SK-N-SH treated with all-trans-retinoic acid at 6 μM for 48 hours (cell line): ENCODE measurements at regions not wholly inside any gene's neighbourhood (a gene's known extent, or its start where the extent isn't known, plus 50 kb on each side); places are given as distances from the start of the nearest gene placed in this dataset.

Source experiments
- ATAC-seq: fragments of 200-7000 bp; cut with Tn5 transposase; 3 replicates; pipeline ENCODE4 v1.9.1; 2020; ENCODE audit warnings: mild to moderate bottlenecking, moderate library complexity
- ARNTL ChIP-seq: fragments of 450-650 bp; formaldehyde crosslinking; IDR thresholded peaks from 2 replicates; pipeline ENCODE4 v1.5.0; 2020; ENCODE audit warnings: low read depth, mild to moderate bottlenecking, moderate library complexity, borderline replicate concordance
- BACH2 ChIP-seq: fragments of 250-450 bp; sonication (Bioruptor Pico); IDR thresholded peaks from 2 replicates; pipeline ENCODE4 v1.9.0; 2021; ENCODE audit warnings: mild to moderate bottlenecking, borderline replicate concordance
- CSDC2 ChIP-seq: fragments of 250-450 bp; sonication (Bioruptor Pico); IDR thresholded peaks from 2 replicates; pipeline ENCODE4 v1.5.0; 2020; ENCODE audit warnings: mild to moderate bottlenecking, moderate library complexity
- CSRNP3 ChIP-seq: fragments of 250-450 bp; sonication (Bioruptor Pico); IDR thresholded peaks from 2 replicates; pipeline ENCODE4 v1.5.1; 2021; ENCODE audit warnings: mild to moderate bottlenecking, moderate library complexity
- ESRRG ChIP-seq: fragments of 250-450 bp; sonication (Bioruptor Pico); IDR thresholded peaks from 2 replicates; pipeline ENCODE4 v1.6.1; 2021; ENCODE audit warnings: mild to moderate bottlenecking
- GLIS3 ChIP-seq: fragments of 250-450 bp; sonication (Bioruptor Pico); IDR thresholded peaks from 2 replicates; pipeline ENCODE4 v1.5.0; 2020; ENCODE audit warnings: mild to moderate bottlenecking, moderate library complexity
- ISL1 ChIP-seq: fragments of 250-450 bp; sonication (Bioruptor Pico); IDR thresholded peaks from 2 replicates; pipeline ENCODE4 v2.1.2; 2022; ENCODE audit warnings: mild to moderate bottlenecking, moderate library complexity
- OSR1 ChIP-seq: fragments of 250-450 bp; sonication (Bioruptor Pico); IDR thresholded peaks from 2 replicates; pipeline ENCODE4 v1.8.0; 2022; ENCODE audit warnings: moderate library complexity, mild to moderate bottlenecking, inconsistent platforms
- PPARA ChIP-seq: fragments of 250-450 bp; sonication (Bioruptor Pico); IDR thresholded peaks from 2 replicates; pipeline ENCODE4 v1.5.0; 2020; ENCODE audit warnings: mild to moderate bottlenecking, borderline replicate concordance
- RARB ChIP-seq: fragments of 250-450 bp; sonication (Bioruptor Pico); IDR thresholded peaks from 2 replicates; pipeline ENCODE4 v1.8.0; 2021; ENCODE audit warnings: mild to moderate bottlenecking, moderate library complexity
- TCF4 ChIP-seq: fragments of 250-450 bp; sonication (Bioruptor Pico); IDR thresholded peaks from 2 replicates; pipeline ENCODE4 v1.8.0; 2021; ENCODE audit warnings: mild to moderate bottlenecking, moderate library complexity, borderline replicate concordance
- TOX ChIP-seq: fragments of 250-450 bp; sonication (Bioruptor Pico); IDR thresholded peaks from 2 replicates; pipeline ENCODE4 v1.8.0; 2021; ENCODE audit warnings: mild to moderate bottlenecking, moderate library complexity, borderline replicate concordance
- ZC3H10 ChIP-seq: fragments of 250-450 bp; sonication (Bioruptor Pico); IDR thresholded peaks from 2 replicates; pipeline ENCODE4 v1.5.1; 2021; ENCODE audit warnings: mild to moderate bottlenecking, moderate library complexity
- ZFP3 ChIP-seq: fragments of 250-450 bp; sonication (Bioruptor Pico); IDR thresholded peaks from 2 replicates; pipeline ENCODE4 v1.5.0; 2020; ENCODE audit warnings: mild to moderate bottlenecking, moderate library complexity
- ZFP30 ChIP-seq: fragments of 450-650 bp; formaldehyde crosslinking; IDR thresholded peaks from 2 replicates; pipeline ENCODE4 v1.5.0; 2022; ENCODE audit warnings: mild to moderate bottlenecking, moderate library complexity
- ZNF565 ChIP-seq: fragments of 450-650 bp; formaldehyde crosslinking; conservative IDR thresholded peaks from 2 replicates; pipeline ENCODE4 v1.5.0; 2020; ENCODE audit warnings: low read depth, mild to moderate bottlenecking, moderate library complexity
- ZNF70 ChIP-seq: fragments of 450-650 bp; formaldehyde crosslinking; IDR thresholded peaks from 2 replicates; pipeline ENCODE4 v1.5.0; 2020; ENCODE audit warnings: mild to moderate bottlenecking, moderate library complexity
- ZNF8 ChIP-seq: fragments of 450-650 bp; formaldehyde crosslinking; IDR thresholded peaks from 2 replicates; pipeline ENCODE4 v1.5.0; 2020; ENCODE audit warnings: mild to moderate bottlenecking, moderate library complexity
- TF ChIP-seq, protein P1 (sequence below): fragments of 250-450 bp; sonication (Bioruptor Pico); IDR thresholded peaks from 2 replicates; pipeline ENCODE4 v1.8.0; 2020; ENCODE audit warnings: mild to moderate bottlenecking, moderate library complexity, borderline replicate concordance
- TF ChIP-seq, protein P2 (sequence below): fragments of 250-450 bp; sonication (Bioruptor Pico); IDR thresholded peaks from 2 replicates; pipeline ENCODE4 v1.5.1; 2020; ENCODE audit warnings: low read depth, mild to moderate bottlenecking, moderate library complexity
- TF ChIP-seq, protein P3 (sequence below): fragments of 250-450 bp; sonication (Bioruptor Pico); IDR thresholded peaks from 2 replicates; pipeline ENCODE4 v1.8.0; 2021; ENCODE audit warnings: low read depth, mild to moderate bottlenecking, moderate library complexity, borderline replicate concordance
- TF ChIP-seq, protein P4 (sequence below): fragments of 250-450 bp; sonication (Bioruptor Pico); IDR thresholded peaks from 2 replicates; pipeline ENCODE4 v1.5.0; 2020; ENCODE audit warnings: mild to moderate bottlenecking, moderate library complexity

DNA sequence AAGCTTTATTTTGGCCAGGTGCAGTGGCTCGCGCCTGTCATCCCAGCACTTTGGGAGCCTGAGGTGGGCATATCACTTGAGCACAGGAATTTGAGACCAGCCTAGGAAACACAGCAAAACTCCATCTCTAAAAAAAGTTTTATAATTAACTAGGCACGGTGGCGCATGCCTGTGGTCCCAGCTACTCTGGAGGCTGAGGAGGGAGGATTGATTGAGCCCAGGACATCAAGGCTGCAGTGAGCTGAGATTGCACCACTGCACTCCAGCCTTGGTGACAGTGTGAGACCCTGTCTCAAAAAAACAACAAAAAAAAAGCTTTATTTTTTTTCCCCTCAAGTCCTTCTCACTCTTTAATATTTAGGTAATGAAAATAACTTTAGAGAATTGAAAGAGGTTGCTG lies 100.8 kb upstream of the CMC1 start:
- ATAC-seq = no peak
- TF ChIP-seq ZNF8 (CRISPR knock-in tag) (no peak), RARB (CRISPR knock-in tag) (no peak), ESRRG (no peak), ZC3H10 (CRISPR knock-in tag) (no peak), PPARA (no peak), ZNF70 (CRISPR knock-in tag) (no peak), TOX (CRISPR knock-in tag) (no peak), BACH2 (CRISPR knock-in tag) (no peak), ISL1 (no peak), GLIS3 (CRISPR knock-in tag) (no peak), ZFP3 (CRISPR knock-in tag) (no peak), TCF4 (CRISPR knock-in tag) (no peak), ZFP30 (CRISPR knock-in tag) (no peak)
- TF ChIP-seq, protein P1, sequence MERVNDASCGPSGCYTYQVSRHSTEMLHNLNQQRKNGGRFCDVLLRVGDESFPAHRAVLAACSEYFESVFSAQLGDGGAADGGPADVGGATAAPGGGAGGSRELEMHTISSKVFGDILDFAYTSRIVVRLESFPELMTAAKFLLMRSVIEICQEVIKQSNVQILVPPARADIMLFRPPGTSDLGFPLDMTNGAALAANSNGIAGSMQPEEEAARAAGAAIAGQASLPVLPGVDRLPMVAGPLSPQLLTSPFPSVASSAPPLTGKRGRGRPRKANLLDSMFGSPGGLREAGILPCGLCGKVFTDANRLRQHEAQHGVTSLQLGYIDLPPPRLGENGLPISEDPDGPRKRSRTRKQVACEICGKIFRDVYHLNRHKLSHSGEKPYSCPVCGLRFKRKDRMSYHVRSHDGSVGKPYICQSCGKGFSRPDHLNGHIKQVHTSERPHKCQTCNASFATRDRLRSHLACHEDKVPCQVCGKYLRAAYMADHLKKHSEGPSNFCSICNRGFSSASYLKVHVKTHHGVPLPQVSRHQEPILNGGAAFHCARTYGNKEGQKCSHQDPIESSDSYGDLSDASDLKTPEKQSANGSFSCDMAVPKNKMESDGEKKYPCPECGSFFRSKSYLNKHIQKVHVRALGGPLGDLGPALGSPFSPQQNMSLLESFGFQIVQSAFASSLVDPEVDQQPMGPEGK (CRISPR knock-in tag) = no peak
- TF ChIP-seq, protein P2, sequence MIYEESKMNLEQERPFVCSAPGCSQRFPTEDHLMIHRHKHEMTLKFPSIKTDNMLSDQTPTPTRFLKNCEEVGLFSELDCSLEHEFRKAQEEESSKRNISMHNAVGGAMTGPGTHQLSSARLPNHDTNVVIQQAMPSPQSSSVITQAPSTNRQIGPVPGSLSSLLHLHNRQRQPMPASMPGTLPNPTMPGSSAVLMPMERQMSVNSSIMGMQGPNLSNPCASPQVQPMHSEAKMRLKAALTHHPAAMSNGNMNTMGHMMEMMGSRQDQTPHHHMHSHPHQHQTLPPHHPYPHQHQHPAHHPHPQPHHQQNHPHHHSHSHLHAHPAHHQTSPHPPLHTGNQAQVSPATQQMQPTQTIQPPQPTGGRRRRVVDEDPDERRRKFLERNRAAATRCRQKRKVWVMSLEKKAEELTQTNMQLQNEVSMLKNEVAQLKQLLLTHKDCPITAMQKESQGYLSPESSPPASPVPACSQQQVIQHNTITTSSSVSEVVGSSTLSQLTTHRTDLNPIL (CRISPR knock-in tag) = no peak
- TF ChIP-seq, protein P3, sequence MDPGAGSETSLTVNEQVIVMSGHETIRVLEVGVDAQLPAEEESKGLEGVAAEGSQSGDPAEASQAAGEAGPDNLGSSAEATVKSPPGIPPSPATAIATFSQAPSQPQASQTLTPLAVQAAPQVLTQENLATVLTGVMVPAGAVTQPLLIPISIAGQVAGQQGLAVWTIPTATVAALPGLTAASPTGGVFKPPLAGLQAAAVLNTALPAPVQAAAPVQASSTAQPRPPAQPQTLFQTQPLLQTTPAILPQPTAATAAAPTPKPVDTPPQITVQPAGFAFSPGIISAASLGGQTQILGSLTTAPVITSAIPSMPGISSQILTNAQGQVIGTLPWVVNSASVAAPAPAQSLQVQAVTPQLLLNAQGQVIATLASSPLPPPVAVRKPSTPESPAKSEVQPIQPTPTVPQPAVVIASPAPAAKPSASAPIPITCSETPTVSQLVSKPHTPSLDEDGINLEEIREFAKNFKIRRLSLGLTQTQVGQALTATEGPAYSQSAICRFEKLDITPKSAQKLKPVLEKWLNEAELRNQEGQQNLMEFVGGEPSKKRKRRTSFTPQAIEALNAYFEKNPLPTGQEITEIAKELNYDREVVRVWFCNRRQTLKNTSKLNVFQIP = no peak

DNA sequence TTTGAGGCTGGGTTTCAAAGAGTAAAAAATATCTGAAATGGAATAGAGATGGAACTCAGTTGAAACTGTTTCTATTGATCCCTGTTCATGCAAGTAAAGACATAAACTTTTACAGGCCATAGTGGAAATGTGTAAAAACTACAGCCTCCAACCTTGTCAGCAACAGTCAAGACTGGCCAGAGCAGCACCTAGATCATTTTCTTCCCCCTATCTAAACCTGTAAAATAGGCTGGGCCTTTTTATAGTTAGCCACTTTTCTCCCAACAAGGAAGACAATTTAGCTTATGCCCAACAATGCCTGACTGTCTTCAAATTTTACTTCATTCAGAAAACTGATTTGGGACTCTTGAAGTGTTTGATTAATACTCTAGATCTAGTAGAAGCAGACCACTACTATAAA lies 91.5 kb upstream of the CMC1 start:
- TF ChIP-seq CSRNP3 (CRISPR knock-in tag) (no peak), ZNF565 (CRISPR knock-in tag) (no peak), ESRRG (no peak), ISL1 (no peak), ZFP3 (CRISPR knock-in tag) (no peak), TOX (CRISPR knock-in tag) (no peak), ARNTL (CRISPR knock-in tag) (no peak), TCF4 (CRISPR knock-in tag) (no peak), ZC3H10 (CRISPR knock-in tag) (no peak), ZFP30 (CRISPR knock-in tag) (no peak), OSR1 (CRISPR knock-in tag) (no peak), GLIS3 (CRISPR knock-in tag) (no peak)
- TF ChIP-seq, protein P2 (CRISPR knock-in tag) = no peak
- TF ChIP-seq, all 23 proteins: peak for 0

GRCh38 chr3:28150465-28151206 lies 90.8 kb upstream of the CMC1 start:
- no peak for ATAC-seq

More for the DNA sequence above, 91.5 kb upstream of the CMC1 start:
- no peak for ATAC-seq

More at GRCh38 chr3:28150465-28151206, 90.8 kb upstream of the CMC1 start:
- no peak for TF ChIP-seq CSDC2
- TF ChIP-seq, protein P4, sequence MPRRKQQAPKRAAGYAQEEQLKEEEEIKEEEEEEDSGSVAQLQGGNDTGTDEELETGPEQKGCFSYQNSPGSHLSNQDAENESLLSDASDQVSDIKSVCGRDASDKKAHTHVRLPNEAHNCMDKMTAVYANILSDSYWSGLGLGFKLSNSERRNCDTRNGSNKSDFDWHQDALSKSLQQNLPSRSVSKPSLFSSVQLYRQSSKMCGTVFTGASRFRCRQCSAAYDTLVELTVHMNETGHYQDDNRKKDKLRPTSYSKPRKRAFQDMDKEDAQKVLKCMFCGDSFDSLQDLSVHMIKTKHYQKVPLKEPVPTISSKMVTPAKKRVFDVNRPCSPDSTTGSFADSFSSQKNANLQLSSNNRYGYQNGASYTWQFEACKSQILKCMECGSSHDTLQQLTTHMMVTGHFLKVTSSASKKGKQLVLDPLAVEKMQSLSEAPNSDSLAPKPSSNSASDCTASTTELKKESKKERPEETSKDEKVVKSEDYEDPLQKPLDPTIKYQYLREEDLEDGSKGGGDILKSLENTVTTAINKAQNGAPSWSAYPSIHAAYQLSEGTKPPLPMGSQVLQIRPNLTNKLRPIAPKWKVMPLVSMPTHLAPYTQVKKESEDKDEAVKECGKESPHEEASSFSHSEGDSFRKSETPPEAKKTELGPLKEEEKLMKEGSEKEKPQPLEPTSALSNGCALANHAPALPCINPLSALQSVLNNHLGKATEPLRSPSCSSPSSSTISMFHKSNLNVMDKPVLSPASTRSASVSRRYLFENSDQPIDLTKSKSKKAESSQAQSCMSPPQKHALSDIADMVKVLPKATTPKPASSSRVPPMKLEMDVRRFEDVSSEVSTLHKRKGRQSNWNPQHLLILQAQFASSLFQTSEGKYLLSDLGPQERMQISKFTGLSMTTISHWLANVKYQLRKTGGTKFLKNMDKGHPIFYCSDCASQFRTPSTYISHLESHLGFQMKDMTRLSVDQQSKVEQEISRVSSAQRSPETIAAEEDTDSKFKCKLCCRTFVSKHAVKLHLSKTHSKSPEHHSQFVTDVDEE (CRISPR knock-in tag) = no peak
- TF ChIP-seq, protein P1 (CRISPR knock-in tag) = no peak
